ENCODE measurements at regions not wholly inside any gene's neighbourhood (a gene's known extent, or its start where the extent isn't known, plus 50 kb on each side); places are given as distances from the start of the nearest gene placed in this dataset.

DNA sequence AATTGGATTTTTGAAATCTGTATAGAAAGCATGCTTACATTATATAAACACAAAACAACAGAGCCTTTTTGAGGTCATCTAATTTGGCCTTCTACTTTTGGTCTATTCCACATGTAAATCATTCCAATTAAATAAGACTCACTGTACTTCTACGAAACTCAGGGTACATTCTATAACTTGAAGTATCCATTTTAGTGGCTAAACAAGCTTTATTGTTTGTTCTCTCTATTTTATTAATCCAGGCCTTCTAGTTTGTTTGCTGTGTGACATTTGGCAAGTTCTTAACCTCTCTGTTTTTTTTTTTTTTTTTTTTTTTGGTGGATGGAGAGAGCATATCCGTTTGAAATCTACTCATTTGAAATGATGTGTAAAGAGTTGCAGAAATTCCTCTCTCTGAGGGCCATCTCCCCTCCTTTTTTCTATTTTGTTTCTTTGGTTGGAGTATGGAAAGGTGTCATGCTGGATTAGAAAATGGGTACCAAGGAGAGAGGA, 58.1 kb upstream of the C12orf71 start:
- TF ChIP-seq, protein P1, sequence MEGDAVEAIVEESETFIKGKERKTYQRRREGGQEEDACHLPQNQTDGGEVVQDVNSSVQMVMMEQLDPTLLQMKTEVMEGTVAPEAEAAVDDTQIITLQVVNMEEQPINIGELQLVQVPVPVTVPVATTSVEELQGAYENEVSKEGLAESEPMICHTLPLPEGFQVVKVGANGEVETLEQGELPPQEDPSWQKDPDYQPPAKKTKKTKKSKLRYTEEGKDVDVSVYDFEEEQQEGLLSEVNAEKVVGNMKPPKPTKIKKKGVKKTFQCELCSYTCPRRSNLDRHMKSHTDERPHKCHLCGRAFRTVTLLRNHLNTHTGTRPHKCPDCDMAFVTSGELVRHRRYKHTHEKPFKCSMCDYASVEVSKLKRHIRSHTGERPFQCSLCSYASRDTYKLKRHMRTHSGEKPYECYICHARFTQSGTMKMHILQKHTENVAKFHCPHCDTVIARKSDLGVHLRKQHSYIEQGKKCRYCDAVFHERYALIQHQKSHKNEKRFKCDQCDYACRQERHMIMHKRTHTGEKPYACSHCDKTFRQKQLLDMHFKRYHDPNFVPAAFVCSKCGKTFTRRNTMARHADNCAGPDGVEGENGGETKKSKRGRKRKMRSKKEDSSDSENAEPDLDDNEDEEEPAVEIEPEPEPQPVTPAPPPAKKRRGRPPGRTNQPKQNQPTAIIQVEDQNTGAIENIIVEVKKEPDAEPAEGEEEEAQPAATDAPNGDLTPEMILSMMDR (conservative IDR thresholded peaks at IDR 0.05) = no peak
- TF ChIP-seq ZFX (IDR thresholded peaks at IDR 0.05) = no peak
